HCT116 (cell line): ENCODE measurements at regions not wholly inside any gene's neighbourhood (a gene's known extent, or its start where the extent isn't known, plus 50 kb on each side); places are given as distances from the start of the nearest gene placed in this dataset.

Experiments
- ATAC-seq: fragments of 200-7000 bp; cut with Tn5 transposase; 2 replicates; pipeline ENCODE4 v1.9.1; 2020; ENCODE audit warnings: mild to moderate bottlenecking, moderate library complexity
- BruUV-seq: library from RNA; stranded (reverse); fragments of 400-500 nt; replicated peaks from 2 replicates; lab custom pipeline; 2021; lab: Mats Ljungman, UMichigan
- CTCF ChIA-PET: fragments of 300-600 bp; sonication (Branson Sonifier 250); formaldehyde crosslinking; loops from one replicate; lab custom pipeline; 2021; ENCODE audit warnings: antibody characterized with exemption; lab: Charles Lee
- POLR2A ChIA-PET: fragments of 300-600, 350-600 bp; sonication (Branson Sonifier 250); formaldehyde crosslinking; loops from one replicate; lab custom pipeline; 2021; ENCODE audit warnings: antibody characterized with exemption; lab: Charles Lee
- RAD21 ChIA-PET, 2 experiments: fragments of 300-600 bp; sonication (Branson Sonifier 250); formaldehyde crosslinking; loops; one replicate each; lab custom pipeline; 2023; ENCODE audit warnings: low total read pairs in 2 of 2; ENCODE audit not compliant: uncharacterized antibody in 2 of 2, unreplicated experiment in 2 of 2, low non-redundant PET in 1 of 2; lab: Charles Lee
- DNase-seq: peaks from one replicate; pipeline ENCODE4 v3.0.0-alpha.2; 2010; ENCODE audit warnings: low read depth, low spot score
- H2AFZ ChIP-seq: fragments of 200-600 bp; shearing (Covaris generic), sonication (generic); 2 replicates; pipeline ENCODE4 v1.6.1; 2017; ENCODE audit warnings: low read depth, mixed run types, mixed read lengths, antibody characterized with exemption, low read length; ENCODE audit not compliant: poor library complexity, severe bottlenecking
- H3K27ac ChIP-seq: 2 replicates; pipeline ENCODE4 v1.5.1; 2012; ENCODE audit warnings: low read depth, low read length
- H3K27me3 ChIP-seq: fragments of 200-600 bp; sonication (generic); 2 replicates; pipeline ENCODE4 v1.6.1; 2016; ENCODE audit warnings: mixed run types, low read length, mixed read lengths; ENCODE audit not compliant: insufficient read depth
- H3K36me3 ChIP-seq, 2 experiments: fragments of 200-500 bp in 1 of 2; fragments of 200-600 bp in 1 of 2; sonication (Bioruptor generic) in 1 of 2; sonication (generic) in 1 of 2; 2 replicates each; pipeline versions ENCODE4 v1.5.1 to v1.6.1; 2014 to 2016; ENCODE audit warnings: low read length in 2 of 2, inconsistent platforms in 1 of 2, mixed read lengths in 1 of 2, mixed run types in 1 of 2; ENCODE audit not compliant: insufficient read depth in 2 of 2, control insufficient read depth in 1 of 2
- H3K4me1 ChIP-seq, 2 experiments: fragments of 200-600 bp in 1 of 2; sonication (generic) in 1 of 2; 2 replicates each; pipeline versions ENCODE4 v1.5.1 to v1.6.1; 2012 to 2017; ENCODE audit warnings: low read length in 2 of 2, inconsistent platforms in 1 of 2, mild to moderate bottlenecking in 1 of 2, mixed read lengths in 1 of 2, mixed run types in 1 of 2, moderate library complexity in 1 of 2; ENCODE audit not compliant: insufficient read depth in 2 of 2, control insufficient read depth in 1 of 2
- H3K4me2 ChIP-seq: fragments of 200-600 bp; sonication (generic); 2 replicates; pipeline ENCODE4 v1.6.1; 2017; ENCODE audit warnings: mixed run types, low read length, mixed read lengths
- H3K4me3 ChIP-seq, 2 experiments: fragments of 200-600 bp in 1 of 2; sonication (generic) in 1 of 2; replicated peaks in 1 of 2; 2 replicates each; pipeline ENCODE4 v1.5.1; 2011 to 2016; ENCODE audit warnings: low read length in 2 of 2, control low read depth in 1 of 2, low read depth in 1 of 2, mild to moderate bottlenecking in 1 of 2, mixed read lengths in 1 of 2, mixed run types in 1 of 2
- H3K79me2 ChIP-seq: fragments of 200-600 bp; sonication (generic); 2 replicates; pipeline ENCODE4 v1.6.1; 2017; ENCODE audit warnings: mild to moderate bottlenecking, mixed run types, low read length, moderate library complexity, mixed read lengths; ENCODE audit not compliant: insufficient read depth
- H3K9ac ChIP-seq: fragments of 200-600 bp; sonication (generic); 2 replicates; pipeline ENCODE4 v1.6.1; 2016; ENCODE audit warnings: low read length, mixed read lengths
- H3K9me2 ChIP-seq: fragments of 200-600 bp; sonication (generic), shearing (Covaris generic); 2 replicates; pipeline ENCODE4 v1.6.1; 2017; ENCODE audit warnings: mixed run types, mild to moderate bottlenecking, moderate library complexity; ENCODE audit not compliant: insufficient read depth
- H3K9me3 ChIP-seq, 2 experiments: fragments of 200-500 bp in 1 of 2; fragments of 200-600 bp in 1 of 2; sonication (Bioruptor generic) in 1 of 2; sonication (generic) in 1 of 2; 2 replicates each; pipeline ENCODE4 v1.6.1; 2014 to 2017; ENCODE audit warnings: low read length in 2 of 2, mixed read lengths in 2 of 2, inconsistent platforms in 1 of 2, low read depth in 1 of 2, mild to moderate bottlenecking in 1 of 2, mixed run types in 1 of 2, moderate library complexity in 1 of 2; ENCODE audit not compliant: control insufficient read depth in 1 of 2, insufficient read depth in 1 of 2
- H4K20me1 ChIP-seq: fragments of 200-600 bp; sonication (generic), shearing (Covaris generic); 2 replicates; pipeline ENCODE4 v1.6.1; 2017; ENCODE audit warnings: mixed run types, mild to moderate bottlenecking, moderate library complexity; ENCODE audit not compliant: insufficient read depth
- CEBPB ChIP-seq: IDR thresholded peaks from 2 replicates; pipeline ENCODE4 v1.6.1; 2012; ENCODE audit warnings: low read depth
- EZH2 ChIP-seq: fragments of 200-600 bp; sonication (generic); IDR thresholded peaks from 2 replicates; pipeline ENCODE4 v1.6.1; 2017; ENCODE audit warnings: antibody characterized with exemption, mixed run types
- FOSL1 ChIP-seq: IDR thresholded peaks from 2 replicates; pipeline ENCODE4 v1.6.1; 2012; ENCODE audit warnings: low read depth
- POLR2A ChIP-seq: IDR thresholded peaks from 2 replicates; pipeline ENCODE4 v1.7.0; 2011; ENCODE audit warnings: borderline replicate concordance; ENCODE audit not compliant: insufficient read depth, insufficient read length; ENCODE audit errors: extremely low read depth
- POLR2AphosphoS5 ChIP-seq: IDR thresholded peaks from 2 replicates; pipeline ENCODE4 v1.6.1; 2011; ENCODE audit warnings: mild to moderate bottlenecking, low read depth, low read length, moderate library complexity
- RAD21 ChIP-seq: IDR thresholded peaks from 2 replicates; pipeline ENCODE4 v1.6.1; 2012; ENCODE audit warnings: low read depth, mild to moderate bottlenecking
- SP1 ChIP-seq: IDR thresholded peaks from 2 replicates; pipeline ENCODE4 v1.6.1; 2012; ENCODE audit warnings: low read depth
- SRF ChIP-seq: IDR thresholded peaks from 2 replicates; pipeline ENCODE4 v1.6.1; 2012; ENCODE audit warnings: low read depth
- YY1 ChIP-seq: IDR thresholded peaks from 2 replicates; pipeline ENCODE4 v1.6.1; 2011; ENCODE audit warnings: low read length, low read depth, moderate library complexity, mild to moderate bottlenecking; ENCODE audit not compliant: insufficient replicate concordance; ENCODE audit errors: extremely low read depth
- ZFX ChIP-seq: fragments of 450-650 bp; IDR thresholded peaks from 2 replicates; pipeline ENCODE4 v1.6.1; 2017
- intact Hi-C: fragments of 100-400 bp; cut with micrococcal nuclease; formaldehyde crosslinking; loops from 2 replicates; pipeline ENCODE4 v1.10.0; 2022
- TF ChIP-seq, protein P1 (sequence below): IDR thresholded peaks from 2 replicates; pipeline ENCODE4 v1.6.1; 2011; ENCODE audit warnings: mild to moderate bottlenecking, low read length, moderate library complexity; ENCODE audit not compliant: insufficient replicate concordance; ENCODE audit errors: extremely low read depth

DNA sequence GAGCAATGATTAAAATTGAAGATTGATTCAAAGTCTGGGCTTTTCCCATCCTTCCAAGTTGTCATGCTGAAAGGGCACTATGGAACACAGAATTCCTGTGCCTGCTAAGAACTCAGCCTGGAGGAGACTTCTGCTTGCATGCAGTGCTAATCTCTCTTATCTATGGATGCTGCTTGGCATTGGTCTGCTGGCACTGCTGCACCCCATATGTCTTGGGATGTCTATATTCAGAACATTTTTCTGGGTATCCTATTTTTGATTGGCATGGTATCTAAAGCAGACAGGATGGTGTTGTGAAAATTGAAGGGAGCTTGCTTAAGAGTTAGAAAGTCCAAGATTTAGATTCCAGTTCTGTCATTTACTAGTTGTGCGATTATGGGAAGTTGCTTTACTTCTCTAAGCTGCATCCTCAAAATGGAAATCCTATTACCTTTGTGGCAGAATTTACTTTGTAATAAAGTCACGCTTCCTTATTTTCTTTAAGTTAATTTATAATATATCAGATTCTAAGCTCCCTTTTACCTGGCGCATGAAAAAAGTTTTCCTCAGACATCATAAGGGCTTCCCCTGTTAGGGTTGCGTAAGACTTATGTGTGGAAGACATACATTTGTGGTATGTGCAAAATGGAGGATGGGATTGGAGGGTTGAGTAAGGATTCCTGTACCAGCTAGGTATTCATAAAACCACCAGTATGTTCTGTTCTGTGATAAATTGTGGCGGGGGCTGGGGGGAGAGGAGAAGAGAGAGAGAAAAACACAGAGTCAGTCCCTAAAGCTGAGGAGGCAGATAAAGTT lies 254.0 kb downstream of the DMAC1 start:
- H3K9ac ChIP-seq: no peak overlapping the region
- no peak for ATAC-seq
- POLR2A ChIA-PET: no interaction called here
- H3K27ac ChIP-seq: no peak overlapping the region
- no peaks in the 10 kb centered on the region for H3K4me1 ChIP-seq
- no peaks in the 10 kb centered on the region for H3K9me2 ChIP-seq
- DNase-seq: no peak
- CTCF ChIA-PET: no interaction called here
- H2AFZ ChIP-seq: no peak overlapping the region
- BruUV-seq: no TSS peak
- intact Hi-C loops: no loop called here
- no peak overlapping the region for H3K4me3 ChIP-seq
- no peaks in the 10 kb centered on the region for H3K79me2 ChIP-seq
- H3K9me3 ChIP-seq: no peaks in the 10 kb centered on the region
- H3K36me3 ChIP-seq: no peaks in the 10 kb centered on the region
- H3K4me2 ChIP-seq: no peak overlapping the region
- H4K20me1 ChIP-seq: no peaks in the 10 kb centered on the region
- 0 out of 2 replicates have a peak, but pooled peaks cover 7% of the 10 kb centered on the region for H3K27me3 ChIP-seq
- no peak for TF ChIP-seq POLR2AphosphoS5
- TF ChIP-seq YY1: no peak
- TF ChIP-seq SRF: no peak
- no peak for TF ChIP-seq ZFX
- no peak for TF ChIP-seq POLR2A
- TF ChIP-seq RAD21: no peak
- TF ChIP-seq, protein P1, sequence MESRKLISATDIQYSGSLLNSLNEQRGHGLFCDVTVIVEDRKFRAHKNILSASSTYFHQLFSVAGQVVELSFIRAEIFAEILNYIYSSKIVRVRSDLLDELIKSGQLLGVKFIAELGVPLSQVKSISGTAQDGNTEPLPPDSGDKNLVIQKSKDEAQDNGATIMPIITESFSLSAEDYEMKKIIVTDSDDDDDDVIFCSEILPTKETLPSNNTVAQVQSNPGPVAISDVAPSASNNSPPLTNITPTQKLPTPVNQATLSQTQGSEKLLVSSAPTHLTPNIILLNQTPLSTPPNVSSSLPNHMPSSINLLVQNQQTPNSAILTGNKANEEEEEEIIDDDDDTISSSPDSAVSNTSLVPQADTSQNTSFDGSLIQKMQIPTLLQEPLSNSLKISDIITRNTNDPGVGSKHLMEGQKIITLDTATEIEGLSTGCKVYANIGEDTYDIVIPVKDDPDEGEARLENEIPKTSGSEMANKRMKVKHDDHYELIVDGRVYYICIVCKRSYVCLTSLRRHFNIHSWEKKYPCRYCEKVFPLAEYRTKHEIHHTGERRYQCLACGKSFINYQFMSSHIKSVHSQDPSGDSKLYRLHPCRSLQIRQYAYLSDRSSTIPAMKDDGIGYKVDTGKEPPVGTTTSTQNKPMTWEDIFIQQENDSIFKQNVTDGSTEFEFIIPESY: no peak
- TF ChIP-seq SP1: no peak
- no peak for TF ChIP-seq FOSL1
- TF ChIP-seq EZH2: no peak
- TF ChIP-seq CEBPB: no peak
- RAD21 ChIA-PET: no interaction called here
